ENCODE measurements at regions not wholly inside any gene's neighbourhood (a gene's known extent, or its start where the extent isn't known, plus 50 kb on each side); places are given as distances from the start of the nearest gene placed in this dataset.

DNA sequence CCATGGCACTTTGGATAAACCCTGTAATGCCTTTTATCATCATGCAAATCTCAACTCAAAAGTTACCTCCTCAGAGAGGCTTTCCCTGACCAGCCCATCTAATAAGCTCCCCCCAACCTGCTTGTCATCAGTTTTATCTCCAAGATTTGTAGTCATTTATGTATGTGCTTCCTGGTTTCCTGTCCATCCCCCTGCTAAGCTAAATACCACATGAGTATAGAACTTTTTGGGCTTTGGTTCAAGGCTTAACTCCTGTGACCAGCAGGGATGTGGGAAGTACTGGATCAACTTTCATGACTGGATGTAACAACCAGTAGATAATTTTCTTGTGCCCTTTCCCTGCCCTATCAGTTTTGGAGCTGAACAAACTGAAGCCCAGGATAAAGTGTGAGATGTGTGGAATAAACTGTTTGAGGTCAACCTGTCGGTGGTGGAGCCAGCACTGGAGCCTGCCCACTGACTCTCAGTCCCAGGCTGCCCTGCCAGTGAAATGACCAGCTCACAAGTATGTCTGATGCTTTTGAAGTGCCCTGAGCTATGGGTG, 148.6 kb downstream of the CYP26A1 start:
- Histone ChIP-seq H3K4me3 (ENCODE audit: low read depth, low read length) (no peak overlapping the region), H3K27me3 (ENCODE audit: control insufficient read depth, insufficient read depth, low read length) (no peaks in the 10 kb centered on the region), H3K36me3 (ENCODE audit: control insufficient read depth, insufficient read depth, low read length) (no peaks in the 10 kb centered on the region)
- FAIRE-seq (no peak), DNase-seq (ENCODE audit: low read depth) (no peak)
- TF ChIP-seq, protein P1, sequence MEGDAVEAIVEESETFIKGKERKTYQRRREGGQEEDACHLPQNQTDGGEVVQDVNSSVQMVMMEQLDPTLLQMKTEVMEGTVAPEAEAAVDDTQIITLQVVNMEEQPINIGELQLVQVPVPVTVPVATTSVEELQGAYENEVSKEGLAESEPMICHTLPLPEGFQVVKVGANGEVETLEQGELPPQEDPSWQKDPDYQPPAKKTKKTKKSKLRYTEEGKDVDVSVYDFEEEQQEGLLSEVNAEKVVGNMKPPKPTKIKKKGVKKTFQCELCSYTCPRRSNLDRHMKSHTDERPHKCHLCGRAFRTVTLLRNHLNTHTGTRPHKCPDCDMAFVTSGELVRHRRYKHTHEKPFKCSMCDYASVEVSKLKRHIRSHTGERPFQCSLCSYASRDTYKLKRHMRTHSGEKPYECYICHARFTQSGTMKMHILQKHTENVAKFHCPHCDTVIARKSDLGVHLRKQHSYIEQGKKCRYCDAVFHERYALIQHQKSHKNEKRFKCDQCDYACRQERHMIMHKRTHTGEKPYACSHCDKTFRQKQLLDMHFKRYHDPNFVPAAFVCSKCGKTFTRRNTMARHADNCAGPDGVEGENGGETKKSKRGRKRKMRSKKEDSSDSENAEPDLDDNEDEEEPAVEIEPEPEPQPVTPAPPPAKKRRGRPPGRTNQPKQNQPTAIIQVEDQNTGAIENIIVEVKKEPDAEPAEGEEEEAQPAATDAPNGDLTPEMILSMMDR (IDR thresholded peaks at IDR 0.05; ENCODE audit: insufficient read depth, low read length, severe bottlenecking): no peak

DNA sequence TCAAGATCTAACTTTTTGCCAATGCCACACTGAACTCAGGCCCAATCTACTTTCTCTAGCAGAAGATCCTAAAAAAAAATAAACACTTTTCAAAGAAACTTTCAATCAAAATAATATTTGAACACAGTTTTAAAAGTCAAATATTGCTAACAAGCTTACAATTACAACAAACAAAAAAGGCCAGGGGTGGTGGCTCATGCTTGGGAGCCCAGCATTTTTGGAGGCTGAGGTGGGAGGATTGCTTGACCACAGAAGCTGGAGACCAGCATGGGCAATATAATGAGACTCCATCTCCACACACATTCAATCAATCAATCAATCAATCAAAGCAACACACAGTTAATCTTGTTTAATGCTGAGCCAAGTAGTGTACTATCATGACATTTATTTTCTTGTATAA, 149.2 kb downstream of the CYP26A1 start:
- TF ChIP-seq, protein P1 (IDR thresholded peaks at IDR 0.05; ENCODE audit: insufficient read depth, low read length, severe bottlenecking): no peak
- Histone ChIP-seq H3K4me3 (ENCODE audit: low read depth, low read length) (no peak overlapping the region), H3K36me3 (ENCODE audit: control insufficient read depth, insufficient read depth, low read length) (no peaks in the 10 kb centered on the region), H3K27me3 (ENCODE audit: control insufficient read depth, insufficient read depth, low read length) (no peaks in the 10 kb centered on the region)
- no peak for DNase-seq (ENCODE audit: low read depth)
- no peak for FAIRE-seq

DNA sequence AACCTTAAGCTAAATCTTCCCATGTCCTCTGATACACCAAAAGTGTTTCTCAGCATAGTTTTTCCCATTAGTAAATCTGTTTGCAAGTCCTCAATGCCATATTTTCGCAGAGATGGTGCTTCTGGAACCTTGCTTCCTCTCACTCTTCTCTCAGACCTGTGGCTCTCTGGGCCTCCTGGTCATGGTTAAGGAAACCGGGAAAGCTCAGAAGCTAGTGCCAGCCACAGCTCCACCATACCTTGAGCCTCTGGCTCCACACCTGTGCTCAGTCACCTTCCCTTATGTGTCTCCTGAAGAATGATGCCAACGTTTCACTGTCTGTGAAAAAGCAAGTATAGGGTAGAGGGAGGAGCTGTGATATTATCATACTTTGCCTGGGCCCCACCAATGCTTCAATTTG, 149.6 kb downstream of the CYP26A1 start:
- TF ChIP-seq, protein P1 (IDR thresholded peaks at IDR 0.05; ENCODE audit: insufficient read depth, low read length, severe bottlenecking): no peak
- no peak for DNase-seq (ENCODE audit: low read depth)
- Histone ChIP-seq H3K27me3 (ENCODE audit: control insufficient read depth, insufficient read depth, low read length) (no peaks in the 10 kb centered on the region), H3K36me3 (ENCODE audit: control insufficient read depth, insufficient read depth, low read length) (no peaks in the 10 kb centered on the region), H3K4me3 (ENCODE audit: low read depth, low read length) (no peak overlapping the region)
- no peak for FAIRE-seq

DNA sequence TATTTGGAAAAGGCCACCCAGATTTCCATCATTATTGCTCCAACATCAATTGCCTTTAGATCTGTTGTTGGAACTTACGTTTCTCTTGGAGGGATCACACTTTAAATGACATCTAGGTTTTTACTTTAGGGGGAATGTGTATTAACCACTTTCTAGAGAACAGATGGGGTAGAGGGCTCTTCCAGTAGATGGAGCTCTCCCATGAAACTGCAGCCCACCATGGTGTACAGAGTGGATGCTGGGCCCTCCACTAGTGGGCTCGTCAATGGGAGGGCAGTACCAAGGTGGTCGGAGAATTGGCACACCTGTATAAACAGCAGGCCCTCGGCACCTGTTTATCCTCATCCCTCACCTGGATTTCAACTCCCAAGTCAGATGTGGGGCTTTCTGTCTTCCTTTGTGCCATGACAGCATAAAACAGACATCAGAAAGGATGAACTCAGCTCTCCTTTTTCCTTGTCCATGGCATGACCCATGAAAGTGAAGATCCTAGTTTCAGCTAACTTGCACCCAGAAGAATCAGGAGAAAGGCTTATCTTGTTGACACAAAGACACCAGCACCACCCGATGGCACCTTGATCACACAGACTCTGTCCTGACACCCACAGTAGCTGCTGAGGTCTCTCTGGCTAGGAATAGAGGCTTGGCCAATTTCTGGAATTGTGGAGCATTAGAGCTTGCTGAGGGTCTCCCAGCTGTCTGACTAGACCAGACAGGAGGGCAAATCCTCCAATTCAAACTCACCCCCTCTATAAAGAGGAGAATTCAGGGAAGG, 150.5 kb downstream of the CYP26A1 start:
- DNase-seq (ENCODE audit: low read depth) (no peak), FAIRE-seq (peak; percentile 32)
- TF ChIP-seq, protein P1 (IDR thresholded peaks at IDR 0.05; ENCODE audit: insufficient read depth, low read length, severe bottlenecking): peak; percentile 23
- no peaks in the 10 kb centered on the region for H3K36me3 ChIP-seq (ENCODE audit: control insufficient read depth, insufficient read depth, low read length)
- H3K27me3 ChIP-seq (ENCODE audit: control insufficient read depth, insufficient read depth, low read length): no peaks in the 10 kb centered on the region
- no peak overlapping the region for H3K4me3 ChIP-seq (ENCODE audit: low read depth, low read length)

DNA sequence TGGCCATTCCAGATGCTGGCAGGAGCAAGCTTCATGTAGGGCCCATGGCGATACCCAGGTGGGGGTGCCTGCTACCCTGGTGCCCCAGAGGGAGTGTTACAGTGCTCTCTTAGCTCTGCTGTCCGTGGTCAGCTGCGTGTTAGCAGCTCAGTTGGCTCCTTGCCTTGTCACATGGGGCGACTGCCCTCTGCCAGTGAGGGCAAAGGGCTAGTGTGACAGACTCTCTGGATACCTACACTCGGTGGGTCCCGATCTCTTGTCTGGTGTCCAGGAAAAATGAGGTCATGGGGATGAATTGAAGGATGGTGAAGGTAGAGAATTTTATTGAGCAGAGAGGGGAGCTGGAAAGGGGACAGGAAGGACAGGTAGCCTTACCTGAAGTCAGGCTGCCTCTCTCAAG, 152.2 kb downstream of the CYP26A1 start:
- DNase-seq (ENCODE audit: low read depth): no peak
- Histone ChIP-seq H3K4me3 (ENCODE audit: low read depth, low read length) (no peak overlapping the region), H3K36me3 (ENCODE audit: control insufficient read depth, insufficient read depth, low read length) (no peaks in the 10 kb centered on the region), H3K27me3 (ENCODE audit: control insufficient read depth, insufficient read depth, low read length) (no peaks in the 10 kb centered on the region)
- FAIRE-seq: no peak
- TF ChIP-seq, protein P1 (IDR thresholded peaks at IDR 0.05; ENCODE audit: insufficient read depth, low read length, severe bottlenecking): no peak

Data from bronchial epithelial cell (primary cell).